T-helper 1 cell (primary cell): ENCODE measurements at regions not wholly inside any gene's neighbourhood (a gene's known extent, or its start where the extent isn't known, plus 50 kb on each side); places are given as distances from the start of the nearest gene placed in this dataset.

ENCODE experiments used
- DNase-seq, 5 donors: peaks; one replicate each; pipeline ENCODE4 v3.0.0-alpha.2; 2012 to 2020

DNA sequence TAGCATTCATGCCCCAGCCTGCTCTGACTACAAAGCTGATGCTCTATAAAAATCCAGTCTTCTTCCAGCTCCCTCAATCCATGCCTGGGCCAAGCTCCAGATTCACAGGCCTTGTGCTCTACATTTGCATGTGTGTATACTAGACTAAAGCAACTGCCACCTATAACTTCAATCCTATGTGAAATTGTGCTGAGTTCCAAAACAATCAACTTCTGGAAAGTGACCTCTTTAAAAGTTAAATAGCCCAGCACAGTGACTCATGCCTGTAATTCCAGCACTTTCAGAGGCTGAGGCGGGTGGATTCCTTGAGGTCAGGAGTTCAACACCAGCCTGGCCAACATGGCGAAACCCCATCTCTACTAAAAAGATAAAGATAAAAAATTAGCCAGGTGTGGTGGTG, 114.3 kb upstream of the ZC3H12C start:
- no peak for DNase-seq

GRCh38 chr11:109981031-109981636, 112.1 kb upstream of the ZC3H12C start:
- no peak for DNase-seq

DNA sequence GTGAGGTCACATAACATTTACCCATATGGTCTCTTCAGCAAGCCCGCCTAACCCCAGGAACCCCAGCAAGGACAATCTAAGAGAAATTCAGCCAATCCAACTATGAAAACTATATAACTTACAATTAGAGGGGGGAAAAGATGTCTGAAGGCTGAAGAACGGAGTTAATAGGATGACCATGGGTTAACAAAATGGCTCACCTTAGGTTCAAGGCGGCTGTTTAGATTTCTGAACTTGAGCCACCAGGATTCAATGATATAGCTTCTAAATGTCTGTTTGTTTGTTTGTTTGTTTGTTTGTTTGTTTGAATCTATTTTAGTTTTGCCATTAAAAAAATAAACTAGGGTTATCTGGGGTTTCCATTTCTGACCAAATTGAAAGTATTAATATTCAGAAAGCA, 109.8 kb upstream of the ZC3H12C start:
- no peak for DNase-seq

- peak in 1 of 5 donors; percentile 49 for DNase-seq
Observed at GRCh38 chr11:109984634-109985289, 108.4 kb upstream of the ZC3H12C start.

GRCh38 chr11:109986488-109986887, 106.7 kb upstream of the ZC3H12C start:
- no peak for DNase-seq

- DNase-seq = no peak
Observed at GRCh38 chr11:109991835-109992234, 101.4 kb upstream of the ZC3H12C start.

GRCh38 chr11:109993786-109994185, 99.4 kb upstream of the ZC3H12C start:
- no peak for DNase-seq

DNA sequence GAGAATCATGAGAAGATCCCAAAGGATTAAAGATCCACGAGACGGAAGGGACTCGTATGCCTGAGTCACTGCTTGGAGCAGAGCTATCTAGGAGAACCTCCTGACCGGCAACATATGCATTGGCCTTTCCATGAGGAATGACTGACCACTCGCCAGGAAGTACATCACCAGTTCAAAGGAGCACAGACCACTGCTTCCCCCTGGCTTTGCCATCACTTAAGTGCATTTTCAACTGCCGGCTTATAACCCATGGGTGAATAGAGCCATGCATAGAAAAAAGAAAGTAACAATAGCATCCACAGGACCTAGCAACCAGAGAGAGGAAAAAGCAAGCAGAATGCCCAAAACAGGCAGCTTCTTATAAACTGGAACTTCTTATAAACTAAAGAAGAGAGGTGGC, 98.3 kb upstream of the ZC3H12C start:
- DNase-seq = no peak

DNA sequence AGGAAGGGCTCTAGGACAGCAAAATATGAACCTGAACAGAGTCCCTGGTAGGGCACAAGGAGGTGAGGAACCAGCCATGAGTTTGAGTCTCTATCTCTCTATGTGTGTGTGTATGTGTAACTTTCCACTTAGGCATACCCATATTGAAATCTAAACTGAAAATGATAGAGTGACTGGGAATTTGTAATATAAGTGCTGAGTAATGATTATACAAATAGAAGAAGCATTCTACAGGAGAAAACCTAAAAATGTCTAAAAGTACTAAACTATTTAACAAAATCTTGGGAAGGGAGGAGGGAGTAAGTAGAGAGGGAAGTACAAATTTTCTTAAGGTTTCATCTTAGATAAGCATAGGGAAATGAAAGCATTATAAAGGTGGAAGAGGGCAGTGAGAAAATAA, 97.1 kb upstream of the ZC3H12C start:
- no peak for DNase-seq

GRCh38 chr11:109998921-109999320, 94.3 kb upstream of the ZC3H12C start:
- DNase-seq = no peak

GRCh38 chr11:110000031-110000502, 93.1 kb upstream of the ZC3H12C start:
- no peak for DNase-seq

- no peak for DNase-seq
Observed at GRCh38 chr11:110000850-110001249, 92.3 kb upstream of the ZC3H12C start.

GRCh38 chr11:110003426-110003825, 89.8 kb upstream of the ZC3H12C start:
- DNase-seq = no peak

- DNase-seq = no peak
Observed at GRCh38 chr11:110011595-110011994, 81.6 kb upstream of the ZC3H12C start.

DNA sequence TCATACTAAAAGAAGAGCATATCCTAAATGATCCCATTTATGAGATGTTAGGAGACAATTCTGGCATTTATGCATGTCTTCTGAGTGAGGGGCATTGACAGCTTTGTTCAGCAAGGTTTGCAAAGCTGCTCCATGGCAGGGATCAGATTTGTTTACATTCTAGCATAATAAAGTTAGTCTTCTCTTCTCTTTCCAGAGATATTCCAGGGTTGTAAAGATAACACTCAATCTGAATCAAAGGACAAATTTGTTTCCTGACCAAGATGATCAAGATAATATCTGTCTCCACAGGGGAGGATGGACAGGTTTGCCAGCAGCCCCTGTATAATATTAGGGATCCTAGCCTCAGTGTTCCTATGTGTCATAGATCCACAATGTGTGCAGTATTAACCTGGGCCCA, 77.5 kb upstream of the ZC3H12C start:
- no peak for DNase-seq

DNA sequence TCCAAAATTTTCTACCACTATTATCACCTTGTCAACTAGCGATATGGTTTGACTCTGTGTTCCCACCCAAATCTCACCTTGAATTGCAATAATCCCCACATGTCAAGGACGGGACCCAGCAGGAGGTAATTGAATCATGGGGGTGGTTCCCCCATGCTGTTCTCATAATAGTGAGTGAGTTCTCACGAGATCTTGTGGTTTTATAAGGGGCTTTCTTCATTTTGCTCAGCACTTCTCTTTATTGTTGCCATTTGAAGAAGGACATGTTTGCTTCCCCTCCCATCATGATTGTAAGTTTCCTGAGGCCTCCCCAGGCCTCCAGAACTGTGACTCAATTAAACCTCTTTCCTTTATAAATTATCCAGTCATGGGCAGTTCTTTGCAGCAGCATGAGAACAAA, 73.5 kb upstream of the ZC3H12C start:
- no peak for DNase-seq

DNA sequence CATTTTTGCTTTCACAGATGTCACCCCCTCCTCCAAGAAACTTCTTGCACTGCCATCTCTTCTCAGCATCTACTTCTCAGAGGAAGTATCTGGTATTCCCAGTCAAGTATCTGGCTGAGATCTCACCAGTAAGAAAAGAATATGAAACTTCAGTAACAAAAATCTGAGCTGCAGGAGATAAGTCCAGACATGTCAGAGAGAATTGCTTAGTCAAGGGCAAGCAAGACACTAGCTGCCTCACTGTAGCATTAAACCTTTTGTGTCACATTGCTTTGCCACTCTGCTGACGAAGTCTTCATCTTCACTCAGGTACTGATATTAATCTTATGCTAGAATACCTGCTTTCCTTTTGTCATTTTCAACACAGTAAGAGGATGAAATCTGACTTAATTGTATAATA, 70.6 kb upstream of the ZC3H12C start:
- no peak for DNase-seq

DNA sequence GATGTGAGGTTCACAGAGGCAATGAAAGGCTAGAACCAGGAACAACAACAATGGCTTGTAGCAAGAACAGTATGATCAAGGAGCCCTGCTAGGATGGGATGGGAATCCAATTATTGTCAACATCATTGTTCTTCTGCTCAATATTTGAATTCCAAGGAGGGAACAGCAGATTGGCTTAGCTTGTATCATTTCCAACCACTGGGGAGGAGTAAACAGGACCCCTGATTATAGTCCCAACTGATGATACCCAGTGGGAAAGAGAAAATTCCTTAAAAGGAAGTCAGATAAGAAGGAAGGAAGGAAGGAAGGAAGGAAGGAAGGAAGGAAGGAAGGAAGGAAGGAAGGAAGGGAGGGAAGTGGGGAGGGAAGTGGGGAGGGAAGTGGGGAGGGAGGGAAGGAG, 69.5 kb upstream of the ZC3H12C start:
- DNase-seq = no peak

- DNase-seq = no peak
Observed at GRCh38 chr11:110026858-110027626, 66.2 kb upstream of the ZC3H12C start.

GRCh38 chr11:110027627-110028371, 65.4 kb upstream of the ZC3H12C start:
- no peak for DNase-seq

GRCh38 chr11:110028921-110029320, 64.3 kb upstream of the ZC3H12C start:
- no peak for DNase-seq

DNA sequence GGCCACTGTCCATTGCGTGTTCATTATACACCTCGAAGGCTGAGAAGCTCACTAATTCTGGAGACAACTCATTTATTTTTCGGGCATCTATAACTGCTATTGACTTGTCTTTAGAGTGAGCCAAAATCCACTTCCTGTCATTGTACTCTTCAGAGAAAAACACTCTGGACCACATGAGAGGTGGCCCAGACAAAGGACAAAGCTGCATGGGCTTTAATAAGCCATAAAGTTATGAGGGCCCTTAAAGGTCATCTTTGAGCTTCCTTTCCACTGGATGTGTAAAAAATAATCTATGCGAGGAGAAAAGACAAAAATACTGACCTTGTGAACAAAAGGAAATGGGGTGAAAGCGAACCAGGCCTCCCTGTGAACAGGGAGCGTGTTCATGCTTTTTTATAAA, 63.5 kb upstream of the ZC3H12C start:
- no peak for DNase-seq

GRCh38 chr11:110031171-110031570, 62.0 kb upstream of the ZC3H12C start:
- DNase-seq = no peak
